PC-3 (cell line): ENCODE measurements at regions not wholly inside any gene's neighbourhood (a gene's known extent, or its start where the extent isn't known, plus 50 kb on each side); places are given as distances from the start of the nearest gene placed in this dataset.
"Not testable (repeated sequence)": the region's sequence is repeated elsewhere in the genome, so short reads cannot be mapped to it uniquely, and the experiment has no call there.

Experiments used
- ATAC-seq: fragments of 200-7000 bp; cut with Tn5 transposase; 2 replicates; pipeline ENCODE4 v1.9.1; 2020; ENCODE audit warnings: mild to moderate bottlenecking, moderate library complexity
- BruUV-seq: library from RNA; stranded (reverse); fragments of 400-500 nt; replicated peaks from 2 replicates; lab custom pipeline; 2021; lab: Mats Ljungman, UMichigan
- CTCF ChIA-PET: fragments of 300-600 bp; sonication (Branson Sonifier 250); formaldehyde crosslinking; loops from one replicate; lab custom pipeline; 2022; ENCODE audit warnings: antibody characterized with exemption; lab: Charles Lee
- POLR2A ChIA-PET: fragments of 300-600 bp; sonication (Branson Sonifier 250); formaldehyde crosslinking; loops from one replicate; lab custom pipeline; 2022; ENCODE audit warnings: antibody characterized with exemption; ENCODE audit not compliant: unreplicated experiment; lab: Charles Lee
- DNase-seq: peaks from one replicate; pipeline ENCODE4 v3.0.0-alpha.2; 2015
- H2AFZ ChIP-seq: fragments of 300-600 bp; sonication (generic); 2 replicates; pipeline ENCODE4 v1.6.0; 2016; ENCODE audit warnings: antibody characterized with exemption, low read length
- H3F3A ChIP-seq: fragments of 300-600 bp; sonication (generic); one replicate; pipeline ENCODE4 v1.6.0; 2017; ENCODE audit warnings: antibody characterized with exemption, low read length, control low read depth, mild to moderate bottlenecking; ENCODE audit not compliant: unreplicated experiment
- H3K27ac ChIP-seq: fragments of 300-600 bp; sonication (generic); 2 replicates; pipeline ENCODE4 v1.5.1; 2016; ENCODE audit warnings: mild to moderate bottlenecking, low read length
- H3K27me3 ChIP-seq: fragments of 300-600 bp; sonication (generic); 2 replicates; pipeline ENCODE4 v1.6.1; 2016; ENCODE audit warnings: low read length, mixed read lengths
- H3K36me3 ChIP-seq: fragments of 300-600 bp; sonication (generic); 2 replicates; pipeline ENCODE4 v1.6.1; 2016; ENCODE audit warnings: low read depth, mixed run types, low read length, mixed read lengths
- H3K4me1 ChIP-seq: fragments of 300-600 bp; sonication (generic); 2 replicates; pipeline ENCODE4 v1.5.1; 2016; ENCODE audit warnings: low read length; ENCODE audit not compliant: insufficient read depth
- H3K4me2 ChIP-seq: fragments of 300-600 bp; sonication (generic); 2 replicates; pipeline ENCODE4 v1.6.0; 2016; ENCODE audit warnings: low read length
- H3K4me3 ChIP-seq: fragments of 300-600 bp; sonication (generic); 2 replicates; pipeline ENCODE4 v1.5.1; 2016; ENCODE audit warnings: mild to moderate bottlenecking, low read length, mixed read lengths
- H3K79me2 ChIP-seq: fragments of 300-600 bp; sonication (generic); 2 replicates; pipeline ENCODE4 v1.6.1; 2017; ENCODE audit warnings: low read length, mixed read lengths
- H3K9ac ChIP-seq: fragments of 300-600 bp; sonication (generic); 2 replicates; pipeline ENCODE4 v1.6.0; 2016; ENCODE audit warnings: mild to moderate bottlenecking, low read length
- H3K9me2 ChIP-seq: fragments of 300-600 bp; sonication (generic); replicated peaks from 2 replicates; pipeline ENCODE4 v1.6.1; 2016; ENCODE audit warnings: mixed run types, low read length, mixed read lengths
- H3K9me3 ChIP-seq: fragments of 300-600 bp; sonication (generic); 2 replicates; pipeline ENCODE4 v1.6.1; 2016; ENCODE audit warnings: low read length, mixed read lengths
- H4K20me1 ChIP-seq: fragments of 300-600 bp; sonication (generic); 2 replicates; pipeline ENCODE4 v1.6.1; 2016; ENCODE audit warnings: low read length, mixed read lengths
- CTCF ChIP-seq: fragments of 300-600 bp; sonication (generic); conservative IDR thresholded peaks from 2 replicates; pipeline ENCODE4 v1.5.1; 2017; ENCODE audit warnings: antibody characterized with exemption, low read depth, mild to moderate bottlenecking, low read length
- EZH2 ChIP-seq: fragments of 300-600 bp; sonication (generic); IDR thresholded peaks from one replicate; pipeline ENCODE4 v1.6.1; 2017; ENCODE audit warnings: antibody characterized with exemption, mild to moderate bottlenecking, low read length; ENCODE audit not compliant: unreplicated experiment
- EZH2phosphoT487 ChIP-seq: fragments of 300-600 bp; sonication (generic); IDR thresholded peaks from 2 replicates; pipeline ENCODE4 v1.6.1; 2018; ENCODE audit warnings: mild to moderate bottlenecking, antibody characterized with exemption, low read length, borderline replicate concordance
- intact Hi-C: fragments of 100-400 bp; cut with micrococcal nuclease; formaldehyde crosslinking; loops from 2 replicates; pipeline ENCODE4 v1.9.0; 2023

- H3K79me2 ChIP-seq, H3K27ac ChIP-seq, DNase-seq, POLR2A ChIA-PET, H3K27me3 ChIP-seq, ATAC-seq, H3K9ac ChIP-seq, H3K4me2 ChIP-seq, H3K9me3 ChIP-seq, BruUV-seq, intact Hi-C loops, H4K20me1 ChIP-seq, H2AFZ ChIP-seq, CTCF ChIA-PET, H3F3A ChIP-seq, H3K9me2 ChIP-seq, H3K36me3 ChIP-seq, H3K4me3 ChIP-seq, H3K4me1 ChIP-seq: not testable (repeated sequence)
Observed at GRCh38 chr5:143517824-143518223, 114.3 kb upstream of the NR3C1 start.

GRCh38 chr5:143516249-143516648 is 112.8 kb upstream of the NR3C1 start:
- no peaks in the 10 kb centered on the region for H4K20me1 ChIP-seq

GRCh38 chr5:143515829-143516228 is 112.3 kb upstream of the NR3C1 start:
- H3K4me1 ChIP-seq: no peaks in the 10 kb centered on the region
- no peaks in the 10 kb centered on the region for H3F3A ChIP-seq
- ATAC-seq (no peak), DNase-seq (no peak)
- POLR2A ChIA-PET: no interaction called here
- H3K79me2 ChIP-seq: no peaks in the 10 kb centered on the region
- no peak overlapping the region for H3K9ac ChIP-seq
- H3K27ac ChIP-seq: no peak overlapping the region
- H4K20me1 ChIP-seq: no peaks in the 10 kb centered on the region
- no peaks in the 10 kb centered on the region for H3K9me2 ChIP-seq
- H3K4me3 ChIP-seq: no peak overlapping the region
- intact Hi-C loops: no loop called here
- CTCF ChIA-PET: no interaction called here
- H3K9me3 ChIP-seq: no peaks in the 10 kb centered on the region
- no TSS peak for BruUV-seq
- H3K4me2 ChIP-seq: no peak overlapping the region
- no peaks in the 10 kb centered on the region for H3K27me3 ChIP-seq
- H2AFZ ChIP-seq: no peak overlapping the region
- TF ChIP-seq CTCF: no peak
- TF ChIP-seq EZH2: no peak
- no peak for TF ChIP-seq EZH2phosphoT487
- H3K36me3 ChIP-seq: no peaks in the 10 kb centered on the region

More at GRCh38 chr5:143516249-143516648, 112.8 kb upstream of the NR3C1 start:
- DNase-seq: no peak
- ChIA-PET POLR2A (no interaction called here), CTCF (no interaction called here)
- Histone ChIP-seq H3K4me1 (no peaks in the 10 kb centered on the region), H3K27me3 (no peaks in the 10 kb centered on the region), H3K27ac (no peak overlapping the region), H3K9ac (no peak overlapping the region), H3K9me2 (no peaks in the 10 kb centered on the region), H3K79me2 (no peaks in the 10 kb centered on the region), H3K36me3 (no peaks in the 10 kb centered on the region), H2AFZ (no peak overlapping the region), H3K9me3 (no peaks in the 10 kb centered on the region), H3F3A (no peaks in the 10 kb centered on the region), H3K4me3 (no peak overlapping the region), H3K4me2 (no peak overlapping the region)
- TF ChIP-seq EZH2phosphoT487: no peak
- no peak for TF ChIP-seq CTCF
- TF ChIP-seq EZH2: no peak
- intact Hi-C loops: no loop called here
- BruUV-seq: no TSS peak
- ATAC-seq: no peak
